ENCODE measurements at regions not wholly inside any gene's neighbourhood (a gene's known extent, or its start where the extent isn't known, plus 50 kb on each side); places are given as distances from the start of the nearest gene placed in this dataset.

GRCh38 chr6:146889303-146889702 lies 290.5 kb downstream of the ADGB start:
- no peaks in the 10 kb centered on the region for H4K20me1 ChIP-seq (ENCODE audit: control insufficient read depth, extremely low read depth, insufficient read depth, low read length)

GRCh38 chr6:146890172-146890571 lies 291.4 kb downstream of the ADGB start:
- no peak overlapping the region for H3K27ac ChIP-seq (ENCODE audit: insufficient read depth, low read length)
- H4K20me1 ChIP-seq (ENCODE audit: control insufficient read depth, extremely low read depth, insufficient read depth, low read length) = no peaks in the 10 kb centered on the region
- no peaks in the 10 kb centered on the region for H3K27me3 ChIP-seq (ENCODE audit: control insufficient read depth, insufficient read depth, low read length)
- H3K4me1 ChIP-seq (ENCODE audit: control insufficient read depth, extremely low read depth, insufficient read depth, low read length) = peaks cover 5% of the 10 kb centered on the region
- no peak overlapping the region for H3K9ac ChIP-seq (ENCODE audit: insufficient read depth, low read length)
- no peak overlapping the region for H2AFZ ChIP-seq (ENCODE audit: low read length)
- no peak for TF ChIP-seq EZH2 (IDR thresholded peaks at IDR 0.05; ENCODE audit: low read length, missing control alignments)
- no peak for TF ChIP-seq CTCF (conservative IDR thresholded peaks at IDR 0.05 in 1 of 2, IDR thresholded peaks at IDR 0.05 in 1 of 2; ENCODE audit: low read depth in 1 of 2, low read length in 2 of 2)
- DNase-seq (ENCODE audit: low read depth in 2 of 2) = no peak
- H3K4me2 ChIP-seq (ENCODE audit: extremely low read depth, insufficient read depth, low read length) = no peak overlapping the region
- H3K79me2 ChIP-seq (ENCODE audit: control insufficient read depth, insufficient read depth, low read length) = no peaks in the 10 kb centered on the region
- no peaks in the 10 kb centered on the region for H3K36me3 ChIP-seq (ENCODE audit: control insufficient read depth, insufficient read depth, low read length)
- H3K9me3 ChIP-seq (ENCODE audit: control insufficient read depth, insufficient read depth, low read depth, low read length) = no peaks in the 10 kb centered on the region
- no peak overlapping the region for H3K4me3 ChIP-seq (replicated peaks in 1 of 4; ENCODE audit: control extremely low read depth in 1 of 4, insufficient read depth in 1 of 4, low read depth in 3 of 4, low read length in 4 of 4)

More at GRCh38 chr6:146889303-146889702, 290.5 kb downstream of the ADGB start:
- Histone ChIP-seq H3K9ac (ENCODE audit: insufficient read depth, low read length) (no peak overlapping the region), H3K4me2 (ENCODE audit: extremely low read depth, insufficient read depth, low read length) (no peak overlapping the region), H3K27me3 (ENCODE audit: control insufficient read depth, insufficient read depth, low read length) (no peaks in the 10 kb centered on the region), H2AFZ (ENCODE audit: low read length) (no peak overlapping the region), H3K79me2 (ENCODE audit: control insufficient read depth, insufficient read depth, low read length) (no peaks in the 10 kb centered on the region), H3K9me3 (ENCODE audit: control insufficient read depth, insufficient read depth, low read depth, low read length) (no peaks in the 10 kb centered on the region), H3K36me3 (ENCODE audit: control insufficient read depth, insufficient read depth, low read length) (no peaks in the 10 kb centered on the region), H3K4me3 (replicated peaks in 1 of 4; ENCODE audit: control extremely low read depth in 1 of 4, insufficient read depth in 1 of 4, low read depth in 3 of 4, low read length in 4 of 4) (no peak overlapping the region), H3K27ac (ENCODE audit: insufficient read depth, low read length) (no peak overlapping the region), H3K4me1 (ENCODE audit: control insufficient read depth, extremely low read depth, insufficient read depth, low read length) (peaks cover 5% of the 10 kb centered on the region)
- TF ChIP-seq CTCF (conservative IDR thresholded peaks at IDR 0.05 in 1 of 2, IDR thresholded peaks at IDR 0.05 in 1 of 2; ENCODE audit: low read depth in 1 of 2, low read length in 2 of 2) (no peak), EZH2 (IDR thresholded peaks at IDR 0.05; ENCODE audit: low read length, missing control alignments) (no peak)
- DNase-seq (ENCODE audit: low read depth in 2 of 2) = no peak

- no peak overlapping the region for H3K4me2 ChIP-seq (ENCODE audit: extremely low read depth, insufficient read depth, low read length)
- H3K4me1 ChIP-seq (ENCODE audit: control insufficient read depth, extremely low read depth, insufficient read depth, low read length) = peaks cover 5% of the 10 kb centered on the region
- no peaks in the 10 kb centered on the region for H3K27me3 ChIP-seq (ENCODE audit: control insufficient read depth, insufficient read depth, low read length)
- peak in 1 of 2 donors; percentile 49 for DNase-seq (ENCODE audit: low read depth in 2 of 2)
- no peaks in the 10 kb centered on the region for H3K79me2 ChIP-seq (ENCODE audit: control insufficient read depth, insufficient read depth, low read length)
- no peaks in the 10 kb centered on the region for H3K9me3 ChIP-seq (ENCODE audit: control insufficient read depth, insufficient read depth, low read depth, low read length)
- H2AFZ ChIP-seq (ENCODE audit: low read length) = no peak overlapping the region
- H4K20me1 ChIP-seq (ENCODE audit: control insufficient read depth, extremely low read depth, insufficient read depth, low read length) = no peaks in the 10 kb centered on the region
- H3K9ac ChIP-seq (ENCODE audit: insufficient read depth, low read length) = no peak overlapping the region
- TF ChIP-seq EZH2 (IDR thresholded peaks at IDR 0.05; ENCODE audit: low read length, missing control alignments) (no peak), CTCF (conservative IDR thresholded peaks at IDR 0.05 in 1 of 2, IDR thresholded peaks at IDR 0.05 in 1 of 2; ENCODE audit: low read depth in 1 of 2, low read length in 2 of 2) (peak in 1 of 2 donors; percentile 14)
- no peak overlapping the region for H3K27ac ChIP-seq (ENCODE audit: insufficient read depth, low read length)
- H3K4me3 ChIP-seq (replicated peaks in 1 of 4; ENCODE audit: control extremely low read depth in 1 of 4, insufficient read depth in 1 of 4, low read depth in 3 of 4, low read length in 4 of 4) = no peak overlapping the region
- H3K36me3 ChIP-seq (ENCODE audit: control insufficient read depth, insufficient read depth, low read length) = no peaks in the 10 kb centered on the region
Observed at GRCh38 chr6:146890644-146891434, 292.1 kb downstream of the ADGB start.
